ENCODE measurements at regions not wholly inside any gene's neighbourhood (a gene's known extent, or its start where the extent isn't known, plus 50 kb on each side); places are given as distances from the start of the nearest gene placed in this dataset.

DNA sequence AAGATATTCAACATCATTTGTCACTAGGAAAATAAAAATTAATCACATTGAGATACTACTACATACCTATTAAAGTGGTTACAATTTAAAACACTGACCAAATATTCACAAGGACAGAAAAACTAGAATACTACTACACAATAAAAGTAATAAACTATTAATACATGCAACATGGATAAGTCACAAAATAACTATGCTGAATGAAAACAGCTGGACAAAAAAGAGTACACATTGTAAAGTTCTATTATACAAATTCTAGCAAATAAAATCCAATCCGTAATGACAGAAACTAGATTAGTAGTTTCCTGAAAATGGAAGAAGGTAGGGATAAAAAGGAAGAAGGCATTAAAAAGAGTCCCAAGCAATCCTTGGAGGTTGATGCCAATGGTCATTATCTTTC is 348.7 kb upstream of the PTBP2 start:
- H3K27ac ChIP-seq (ENCODE audit: low read length): no peak overlapping the region
- H3F3A ChIP-seq (ENCODE audit: low read length, unreplicated experiment): no peaks in the 10 kb centered on the region
- no TSS peak for BruUV-seq (replicated peaks)
- H3K4me2 ChIP-seq (ENCODE audit: low read length): no peak overlapping the region
- CTCF ChIA-PET: no interaction called here
- H3K4me3 ChIP-seq (ENCODE audit: low read length): no peak overlapping the region
- H3K9me2 ChIP-seq (replicated peaks; ENCODE audit: low read length): no peaks in the 10 kb centered on the region
- H4K20me1 ChIP-seq (ENCODE audit: low read length): no peaks in the 10 kb centered on the region
- H3K27me3 ChIP-seq (ENCODE audit: low read length): no peaks in the 10 kb centered on the region
- intact Hi-C loops (cut with micrococcal nuclease): no loop called here
- POLR2A ChIA-PET (ENCODE audit: unreplicated experiment): no interaction called here
- DNase-seq (no peak), ATAC-seq (no peak)
- H3K36me3 ChIP-seq (ENCODE audit: low read depth, low read length): no peaks in the 10 kb centered on the region
- H3K9ac ChIP-seq (ENCODE audit: low read length): no peak overlapping the region
- H3K4me1 ChIP-seq (ENCODE audit: insufficient read depth, low read length): peaks cover 20% of the 10 kb centered on the region
- no peak for TF ChIP-seq EZH2phosphoT487 (IDR thresholded peaks at IDR 0.05; ENCODE audit: borderline replicate concordance, low read length)
- TF ChIP-seq EZH2 (IDR thresholded peaks at IDR 0.05; ENCODE audit: low read length, unreplicated experiment): no peak
- TF ChIP-seq, protein P1, sequence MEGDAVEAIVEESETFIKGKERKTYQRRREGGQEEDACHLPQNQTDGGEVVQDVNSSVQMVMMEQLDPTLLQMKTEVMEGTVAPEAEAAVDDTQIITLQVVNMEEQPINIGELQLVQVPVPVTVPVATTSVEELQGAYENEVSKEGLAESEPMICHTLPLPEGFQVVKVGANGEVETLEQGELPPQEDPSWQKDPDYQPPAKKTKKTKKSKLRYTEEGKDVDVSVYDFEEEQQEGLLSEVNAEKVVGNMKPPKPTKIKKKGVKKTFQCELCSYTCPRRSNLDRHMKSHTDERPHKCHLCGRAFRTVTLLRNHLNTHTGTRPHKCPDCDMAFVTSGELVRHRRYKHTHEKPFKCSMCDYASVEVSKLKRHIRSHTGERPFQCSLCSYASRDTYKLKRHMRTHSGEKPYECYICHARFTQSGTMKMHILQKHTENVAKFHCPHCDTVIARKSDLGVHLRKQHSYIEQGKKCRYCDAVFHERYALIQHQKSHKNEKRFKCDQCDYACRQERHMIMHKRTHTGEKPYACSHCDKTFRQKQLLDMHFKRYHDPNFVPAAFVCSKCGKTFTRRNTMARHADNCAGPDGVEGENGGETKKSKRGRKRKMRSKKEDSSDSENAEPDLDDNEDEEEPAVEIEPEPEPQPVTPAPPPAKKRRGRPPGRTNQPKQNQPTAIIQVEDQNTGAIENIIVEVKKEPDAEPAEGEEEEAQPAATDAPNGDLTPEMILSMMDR (conservative IDR thresholded peaks at IDR 0.05; ENCODE audit: low read depth, low read length): no peak
- H3K9me3 ChIP-seq (ENCODE audit: low read length): no peaks in the 10 kb centered on the region
- no peaks in the 10 kb centered on the region for H3K79me2 ChIP-seq (ENCODE audit: low read length)
- no peak overlapping the region for H2AFZ ChIP-seq (ENCODE audit: low read length)

- DNase-seq (peak; percentile 29), ATAC-seq (peak; percentile 55)
- H3K4me1 ChIP-seq (ENCODE audit: insufficient read depth, low read length): peaks cover 20% of the 10 kb centered on the region
- no peaks in the 10 kb centered on the region for H3K27me3 ChIP-seq (ENCODE audit: low read length)
- H3K4me3 ChIP-seq (ENCODE audit: low read length): no peak overlapping the region
- H3F3A ChIP-seq (ENCODE audit: low read length, unreplicated experiment): no peaks in the 10 kb centered on the region
- intact Hi-C loops (cut with micrococcal nuclease): no loop called here
- ChIA-PET CTCF (no interaction called here), POLR2A (ENCODE audit: unreplicated experiment) (no interaction called here)
- no peak overlapping the region for H2AFZ ChIP-seq (ENCODE audit: low read length)
- H4K20me1 ChIP-seq (ENCODE audit: low read length): no peaks in the 10 kb centered on the region
- H3K9me2 ChIP-seq (replicated peaks; ENCODE audit: low read length): no peaks in the 10 kb centered on the region
- no peak overlapping the region for H3K4me2 ChIP-seq (ENCODE audit: low read length)
- TF ChIP-seq, protein P1 (conservative IDR thresholded peaks at IDR 0.05; ENCODE audit: low read depth, low read length): no peak
- TF ChIP-seq EZH2phosphoT487 (IDR thresholded peaks at IDR 0.05; ENCODE audit: borderline replicate concordance, low read length): no peak
- no peaks in the 10 kb centered on the region for H3K36me3 ChIP-seq (ENCODE audit: low read depth, low read length)
- H3K9ac ChIP-seq (ENCODE audit: low read length): no peak overlapping the region
- no peaks in the 10 kb centered on the region for H3K9me3 ChIP-seq (ENCODE audit: low read length)
- no peak overlapping the region for H3K27ac ChIP-seq (ENCODE audit: low read length)
- H3K79me2 ChIP-seq (ENCODE audit: low read length): no peaks in the 10 kb centered on the region
- no TSS peak for BruUV-seq (replicated peaks)
Measured at GRCh38 chr1:96374076-96374762, 347.4 kb upstream of the PTBP2 start.

DNA sequence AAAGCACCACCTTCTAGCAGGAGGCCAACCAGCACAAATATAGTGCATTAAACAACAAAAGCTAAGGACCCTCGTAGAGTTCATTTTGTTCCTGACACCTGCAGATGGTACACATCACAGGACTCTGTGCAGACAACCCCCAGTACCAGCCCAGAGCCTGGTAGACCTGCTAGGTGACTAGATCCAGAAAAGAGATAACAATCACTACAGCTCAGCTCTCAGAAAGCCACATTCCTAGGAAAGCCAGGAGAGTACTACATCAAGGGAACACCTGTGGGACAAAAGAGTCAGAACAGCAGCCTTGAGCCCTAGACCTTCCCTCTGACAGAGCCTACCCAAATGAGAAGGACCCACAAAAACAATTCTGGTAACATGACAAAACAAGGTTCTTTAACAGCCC is 344.7 kb upstream of the PTBP2 start:
- intact Hi-C loops (cut with micrococcal nuclease): no loop called here
- Histone ChIP-seq H2AFZ (ENCODE audit: low read length) (no peak overlapping the region), H3K79me2 (ENCODE audit: low read length) (no peaks in the 10 kb centered on the region), H3K36me3 (ENCODE audit: low read depth, low read length) (no peaks in the 10 kb centered on the region), H3K27ac (ENCODE audit: low read length) (no peak overlapping the region), H3K4me2 (ENCODE audit: low read length) (no peak overlapping the region), H3K9me3 (ENCODE audit: low read length) (no peaks in the 10 kb centered on the region), H3K9me2 (replicated peaks; ENCODE audit: low read length) (no peaks in the 10 kb centered on the region), H4K20me1 (ENCODE audit: low read length) (no peaks in the 10 kb centered on the region), H3K27me3 (ENCODE audit: low read length) (no peaks in the 10 kb centered on the region), H3K4me1 (ENCODE audit: insufficient read depth, low read length) (peaks cover 13% of the 10 kb centered on the region), H3K9ac (ENCODE audit: low read length) (no peak overlapping the region), H3F3A (ENCODE audit: low read length, unreplicated experiment) (no peaks in the 10 kb centered on the region), H3K4me3 (ENCODE audit: low read length) (no peak overlapping the region)
- ChIA-PET POLR2A (ENCODE audit: unreplicated experiment) (interaction anchor here (0.6 kb wide), 1 partner anchor 398 kb away, joined by 4 read pairs; no protein-coding TSS in a partner anchor), CTCF (no interaction called here)
- TF ChIP-seq EZH2 (IDR thresholded peaks at IDR 0.05; ENCODE audit: low read length, unreplicated experiment) (no peak), EZH2phosphoT487 (IDR thresholded peaks at IDR 0.05; ENCODE audit: borderline replicate concordance, low read length) (no peak)
- TF ChIP-seq, protein P1 (conservative IDR thresholded peaks at IDR 0.05; ENCODE audit: low read depth, low read length): no peak
- BruUV-seq (replicated peaks): no TSS peak
- DNase-seq (peak; percentile 29), ATAC-seq (no peak)
